ENCODE measurements at regions not wholly inside any gene's neighbourhood (a gene's known extent, or its start where the extent isn't known, plus 50 kb on each side); places are given as distances from the start of the nearest gene placed in this dataset.

DNA sequence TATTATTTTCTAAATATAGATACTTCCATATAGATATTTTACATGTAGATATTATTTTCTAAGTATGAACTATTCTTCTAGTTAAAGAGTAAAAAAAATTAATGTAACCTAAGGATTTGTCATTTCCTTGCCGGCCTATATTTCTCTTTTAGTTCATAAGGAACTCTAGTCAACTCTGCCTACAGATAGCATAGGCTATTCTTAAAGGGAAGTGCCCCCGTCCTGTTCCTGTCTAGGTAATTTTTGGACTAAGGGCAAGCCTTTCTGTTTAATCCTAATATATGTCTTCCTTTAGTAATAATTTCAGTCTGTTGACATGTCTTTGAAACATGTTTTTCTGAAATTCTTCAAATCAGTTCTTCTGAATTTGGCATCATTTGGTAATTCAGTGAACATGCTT, 161.9 kb downstream of the C11orf91 start:
- H3K27me3 ChIP-seq (ENCODE audit: insufficient read depth, low read depth), result no peaks in the 10 kb centered on the region
- no peaks in the 10 kb centered on the region for H4K20me1 ChIP-seq (ENCODE audit: insufficient read depth)
- H2AFZ ChIP-seq (ENCODE audit: low read depth), result no peak overlapping the region
- TF ChIP-seq, protein P1, sequence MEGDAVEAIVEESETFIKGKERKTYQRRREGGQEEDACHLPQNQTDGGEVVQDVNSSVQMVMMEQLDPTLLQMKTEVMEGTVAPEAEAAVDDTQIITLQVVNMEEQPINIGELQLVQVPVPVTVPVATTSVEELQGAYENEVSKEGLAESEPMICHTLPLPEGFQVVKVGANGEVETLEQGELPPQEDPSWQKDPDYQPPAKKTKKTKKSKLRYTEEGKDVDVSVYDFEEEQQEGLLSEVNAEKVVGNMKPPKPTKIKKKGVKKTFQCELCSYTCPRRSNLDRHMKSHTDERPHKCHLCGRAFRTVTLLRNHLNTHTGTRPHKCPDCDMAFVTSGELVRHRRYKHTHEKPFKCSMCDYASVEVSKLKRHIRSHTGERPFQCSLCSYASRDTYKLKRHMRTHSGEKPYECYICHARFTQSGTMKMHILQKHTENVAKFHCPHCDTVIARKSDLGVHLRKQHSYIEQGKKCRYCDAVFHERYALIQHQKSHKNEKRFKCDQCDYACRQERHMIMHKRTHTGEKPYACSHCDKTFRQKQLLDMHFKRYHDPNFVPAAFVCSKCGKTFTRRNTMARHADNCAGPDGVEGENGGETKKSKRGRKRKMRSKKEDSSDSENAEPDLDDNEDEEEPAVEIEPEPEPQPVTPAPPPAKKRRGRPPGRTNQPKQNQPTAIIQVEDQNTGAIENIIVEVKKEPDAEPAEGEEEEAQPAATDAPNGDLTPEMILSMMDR (conservative IDR thresholded peaks at IDR 0.05; ENCODE audit: low read depth, low read length), result no peak
- no peaks in the 10 kb centered on the region for H3K36me3 ChIP-seq (ENCODE audit: insufficient read depth)
- no peaks in the 10 kb centered on the region for H3K79me2 ChIP-seq (ENCODE audit: insufficient read depth, low read depth)
- H3K4me2 ChIP-seq, result no peak overlapping the region
- H3K9ac ChIP-seq, result no peak overlapping the region
- H3K27ac ChIP-seq, result no peak overlapping the region
- H3K4me3 ChIP-seq (IDR thresholded peaks at IDR 0.05; ENCODE audit: insufficient read depth, low read depth, low read length), result no peak overlapping the region
- peaks cover 56% of the 10 kb centered on the region for H3K4me1 ChIP-seq (ENCODE audit: low read depth, poor library complexity, severe bottlenecking)

DNA sequence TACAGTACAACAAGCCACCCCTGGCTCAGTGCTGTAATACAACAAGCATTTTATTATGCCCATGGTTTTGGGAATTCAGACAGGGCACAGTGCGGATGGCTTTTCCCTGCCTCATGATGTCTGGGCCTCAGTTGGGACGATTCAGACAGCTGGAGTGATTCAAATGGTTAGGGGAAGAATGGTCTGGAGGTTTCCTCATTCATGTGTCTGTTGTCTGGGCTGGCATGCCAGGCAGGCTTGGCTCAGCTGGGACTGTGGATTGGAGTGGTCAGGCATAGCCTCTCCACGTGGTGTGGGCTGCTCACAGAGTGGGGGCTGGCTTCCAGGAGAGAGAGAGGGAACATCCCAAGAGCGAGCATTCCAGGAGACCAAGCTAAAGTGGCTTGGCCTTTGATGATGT, 164.4 kb downstream of the C11orf91 start:
- Histone ChIP-seq H3K4me2 (no peak overlapping the region), H3K27me3 (ENCODE audit: insufficient read depth, low read depth) (no peaks in the 10 kb centered on the region), H3K79me2 (ENCODE audit: insufficient read depth, low read depth) (no peaks in the 10 kb centered on the region), H3K9ac (no peak overlapping the region), H3K4me3 (IDR thresholded peaks at IDR 0.05; ENCODE audit: insufficient read depth, low read depth, low read length) (no peak overlapping the region), H3K4me1 (ENCODE audit: low read depth, poor library complexity, severe bottlenecking) (peaks cover 31% of the 10 kb centered on the region), H3K27ac (no peak overlapping the region), H3K36me3 (ENCODE audit: insufficient read depth) (no peaks in the 10 kb centered on the region), H4K20me1 (ENCODE audit: insufficient read depth) (no peaks in the 10 kb centered on the region), H2AFZ (ENCODE audit: low read depth) (no peak overlapping the region)
- TF ChIP-seq, protein P1 (conservative IDR thresholded peaks at IDR 0.05; ENCODE audit: low read depth, low read length), result no peak

DNA sequence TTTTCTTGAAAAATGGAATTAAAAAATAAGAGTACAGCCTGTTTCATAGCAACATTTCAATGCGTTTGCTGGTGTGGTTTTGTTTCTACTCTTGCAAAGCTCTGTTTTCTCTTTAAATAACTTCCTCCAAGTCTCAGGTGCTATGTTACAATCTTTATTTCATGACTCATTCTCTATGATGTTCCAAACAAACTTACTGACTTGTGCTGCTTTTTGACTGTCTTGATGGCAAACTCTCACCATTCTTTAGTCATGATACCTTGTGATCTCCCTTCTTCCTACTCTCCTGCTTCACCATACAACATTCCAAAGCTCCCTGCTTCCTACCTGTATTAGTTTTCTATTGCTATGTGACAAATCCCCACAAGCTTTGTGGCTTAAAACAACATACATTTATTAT, 166.1 kb downstream of the C11orf91 start:
- Histone ChIP-seq H3K36me3 (ENCODE audit: insufficient read depth) (no peaks in the 10 kb centered on the region), H3K4me3 (IDR thresholded peaks at IDR 0.05; ENCODE audit: insufficient read depth, low read depth, low read length) (no peak overlapping the region), H3K27me3 (ENCODE audit: insufficient read depth, low read depth) (no peaks in the 10 kb centered on the region), H4K20me1 (ENCODE audit: insufficient read depth) (no peaks in the 10 kb centered on the region), H3K4me1 (ENCODE audit: low read depth, poor library complexity, severe bottlenecking) (peaks cover 15% of the 10 kb centered on the region), H3K27ac (no peak overlapping the region), H3K9ac (no peak overlapping the region), H3K79me2 (ENCODE audit: insufficient read depth, low read depth) (no peaks in the 10 kb centered on the region), H3K4me2 (no peak overlapping the region), H2AFZ (ENCODE audit: low read depth) (no peak overlapping the region)
- TF ChIP-seq, protein P1 (conservative IDR thresholded peaks at IDR 0.05; ENCODE audit: low read depth, low read length), result no peak

DNA sequence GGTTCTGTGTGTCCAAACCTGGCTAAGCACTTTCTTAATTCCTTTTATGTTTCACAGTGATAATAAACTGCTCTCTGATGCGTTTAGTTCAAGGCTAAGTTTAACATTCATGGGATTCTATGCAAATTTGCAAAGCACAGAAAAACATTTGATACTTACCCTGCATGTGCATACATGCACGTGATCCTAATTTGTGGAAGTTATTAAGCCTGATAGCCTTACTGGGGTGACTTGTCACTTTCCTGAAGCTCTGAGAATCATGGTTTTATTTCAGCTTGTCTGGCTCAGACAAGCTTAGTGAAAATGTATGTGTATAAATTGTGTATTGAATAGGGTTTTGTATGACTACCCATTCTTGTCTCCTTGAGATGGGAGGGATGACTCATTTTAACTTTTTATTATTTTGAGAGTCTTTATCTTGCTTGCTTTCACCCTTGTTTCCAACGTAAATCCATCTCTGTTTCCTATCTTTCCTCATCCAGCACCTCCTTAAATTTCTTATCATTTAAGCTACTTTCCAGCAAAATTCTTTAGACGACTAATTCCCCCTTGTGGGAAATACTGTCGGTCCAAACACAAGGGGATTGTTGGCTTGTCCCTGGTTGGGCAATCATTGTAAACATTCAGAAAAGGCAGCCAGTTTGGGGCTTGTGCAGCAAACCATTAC, 167.1 kb downstream of the C11orf91 start:
- Histone ChIP-seq H3K4me1 (ENCODE audit: low read depth, poor library complexity, severe bottlenecking) (peaks cover 4% of the 10 kb centered on the region), H3K4me3 (IDR thresholded peaks at IDR 0.05; ENCODE audit: insufficient read depth, low read depth, low read length) (no peak overlapping the region), H4K20me1 (ENCODE audit: insufficient read depth) (no peaks in the 10 kb centered on the region), H3K27ac (no peak overlapping the region), H3K36me3 (ENCODE audit: insufficient read depth) (no peaks in the 10 kb centered on the region), H3K27me3 (ENCODE audit: insufficient read depth, low read depth) (no peaks in the 10 kb centered on the region), H3K9ac (no peak overlapping the region), H3K79me2 (ENCODE audit: insufficient read depth, low read depth) (no peaks in the 10 kb centered on the region), H3K4me2 (no peak overlapping the region), H2AFZ (ENCODE audit: low read depth) (no peak overlapping the region)
- TF ChIP-seq, protein P1 (conservative IDR thresholded peaks at IDR 0.05; ENCODE audit: low read depth, low read length), result no peak
